T47D (cell line): ENCODE measurements at regions not wholly inside any gene's neighbourhood (a gene's known extent, or its start where the extent isn't known, plus 50 kb on each side); places are given as distances from the start of the nearest gene placed in this dataset.

Experiments used
- DNase-seq, 2 experiments: peaks; one replicate each; pipeline versions ENCODE4 v3.0.0 to v3.0.0-alpha.2; 2011 to 2012; ENCODE audit warnings: low read depth in 1 of 2, low spot score in 1 of 2
- JUND ChIP-seq: IDR thresholded peaks from 2 replicates; pipeline ENCODE4 v1.6.1; 2012; ENCODE audit warnings: low read depth
- in situ Hi-C: cut with HindIII; loops from 2 replicates; pipeline ENCODE4 v1.10.0; 2016; ENCODE audit warnings: low sequenced_read_pairs, low pct_unique_long_range_greater_than_20kb

- DNase-seq, result peak in 1 of 2 experiments; percentile 14
- no peak for TF ChIP-seq JUND
- in situ Hi-C loops, result no loop called here
Observed at GRCh38 chr12:82057770-82058169, 298.6 kb upstream of the PPFIA2 start.

- no peak for TF ChIP-seq JUND
- no peak for DNase-seq
- in situ Hi-C loops, result no loop called here
Observed at GRCh38 chr12:82055391-82055790, 296.2 kb upstream of the PPFIA2 start.

- no peak for TF ChIP-seq JUND
- in situ Hi-C loops, result no loop called here
- DNase-seq, result no peak
Observed at GRCh38 chr12:82054566-82054965, 295.4 kb upstream of the PPFIA2 start.

- no peak for TF ChIP-seq JUND
- in situ Hi-C loops, result no loop called here
- no peak for DNase-seq
Observed at GRCh38 chr12:82047446-82047845, 288.3 kb upstream of the PPFIA2 start.

- TF ChIP-seq JUND, result no peak
- DNase-seq, result no peak
- in situ Hi-C loops, result no loop called here
Observed at GRCh38 chr12:82040987-82041743, 282.0 kb upstream of the PPFIA2 start.

- in situ Hi-C loops, result no loop called here
- no peak for TF ChIP-seq JUND
- DNase-seq, result no peak
Observed at GRCh38 chr12:82034769-82035168, 275.6 kb upstream of the PPFIA2 start.

GRCh38 chr12:82029936-82030335 is 270.8 kb upstream of the PPFIA2 start:
- no peak for TF ChIP-seq JUND
- DNase-seq, result no peak
- in situ Hi-C loops, result no loop called here

GRCh38 chr12:82028772-82029171 is 269.6 kb upstream of the PPFIA2 start:
- DNase-seq, result no peak
- in situ Hi-C loops, result no loop called here
- no peak for TF ChIP-seq JUND

- in situ Hi-C loops, result no loop called here
- no peak for DNase-seq
- no peak for TF ChIP-seq JUND
Observed at GRCh38 chr12:82027612-82028011, 268.5 kb upstream of the PPFIA2 start.

- no peak for TF ChIP-seq JUND
- in situ Hi-C loops, result no loop called here
- DNase-seq, result no peak
Observed at GRCh38 chr12:82025462-82025861, 266.3 kb upstream of the PPFIA2 start.

GRCh38 chr12:82019533-82019932 is 260.4 kb upstream of the PPFIA2 start:
- DNase-seq, result peak in 1 of 2 experiments; percentile 22
- TF ChIP-seq JUND, result no peak
- in situ Hi-C loops, result no loop called here

GRCh38 chr12:82015623-82016347 is 256.6 kb upstream of the PPFIA2 start:
- no peak for TF ChIP-seq JUND
- DNase-seq, result no peak
- in situ Hi-C loops, result no loop called here

GRCh38 chr12:82012176-82012575 is 253.0 kb upstream of the PPFIA2 start:
- DNase-seq, result no peak
- in situ Hi-C loops, result no loop called here
- TF ChIP-seq JUND, result no peak
